ENCODE measurements at regions not wholly inside any gene's neighbourhood (a gene's known extent, or its start where the extent isn't known, plus 50 kb on each side); places are given as distances from the start of the nearest gene placed in this dataset.

DNA sequence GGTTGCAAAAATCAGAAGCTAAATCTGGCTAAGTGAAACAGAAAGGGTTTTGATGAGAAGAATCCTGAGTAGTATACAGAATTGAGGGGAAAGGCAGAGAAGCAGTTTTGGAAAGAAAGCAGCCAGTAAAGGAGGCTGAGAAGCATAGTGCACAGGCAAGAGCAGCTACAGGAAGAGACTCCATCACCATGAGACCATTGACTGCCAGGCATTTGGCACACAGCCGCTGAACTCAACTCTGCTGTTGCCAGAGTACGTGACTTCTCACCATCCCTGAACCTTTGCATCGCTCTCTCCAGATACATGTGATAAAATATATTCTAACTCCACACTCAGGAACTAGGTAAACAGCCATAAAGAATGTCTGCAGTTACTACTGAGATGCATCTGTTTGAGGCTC lies 128.3 kb upstream of the C1orf21 start:
- TF ChIP-seq, protein P1, sequence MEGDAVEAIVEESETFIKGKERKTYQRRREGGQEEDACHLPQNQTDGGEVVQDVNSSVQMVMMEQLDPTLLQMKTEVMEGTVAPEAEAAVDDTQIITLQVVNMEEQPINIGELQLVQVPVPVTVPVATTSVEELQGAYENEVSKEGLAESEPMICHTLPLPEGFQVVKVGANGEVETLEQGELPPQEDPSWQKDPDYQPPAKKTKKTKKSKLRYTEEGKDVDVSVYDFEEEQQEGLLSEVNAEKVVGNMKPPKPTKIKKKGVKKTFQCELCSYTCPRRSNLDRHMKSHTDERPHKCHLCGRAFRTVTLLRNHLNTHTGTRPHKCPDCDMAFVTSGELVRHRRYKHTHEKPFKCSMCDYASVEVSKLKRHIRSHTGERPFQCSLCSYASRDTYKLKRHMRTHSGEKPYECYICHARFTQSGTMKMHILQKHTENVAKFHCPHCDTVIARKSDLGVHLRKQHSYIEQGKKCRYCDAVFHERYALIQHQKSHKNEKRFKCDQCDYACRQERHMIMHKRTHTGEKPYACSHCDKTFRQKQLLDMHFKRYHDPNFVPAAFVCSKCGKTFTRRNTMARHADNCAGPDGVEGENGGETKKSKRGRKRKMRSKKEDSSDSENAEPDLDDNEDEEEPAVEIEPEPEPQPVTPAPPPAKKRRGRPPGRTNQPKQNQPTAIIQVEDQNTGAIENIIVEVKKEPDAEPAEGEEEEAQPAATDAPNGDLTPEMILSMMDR (IDR thresholded peaks at IDR 0.05) = no peak
- TF ChIP-seq EP300 (IDR thresholded peaks at IDR 0.05) (no peak), POLR2AphosphoS5 (IDR thresholded peaks at IDR 0.05) (no peak)

Measured in suprapubic skin (tissue), 4 donors.